GM10248 (cell line): ENCODE measurements at regions not wholly inside any gene's neighbourhood (a gene's known extent, or its start where the extent isn't known, plus 50 kb on each side); places are given as distances from the start of the nearest gene placed in this dataset.
A peak's percentile ranks its signal among the peaks of the same experiment; 100 is the strongest.

Source experiments
- CTCF ChIA-PET: fragments of 300-600 bp; sonication (Branson Sonifier 250); formaldehyde crosslinking; extraction: SDS; loops from one replicate; lab custom pipeline; 2021; ENCODE audit warnings: antibody characterized with exemption; lab: Yijun Ruan, JAX
- POLR2A ChIA-PET: fragments of 350-650 bp; sonication (Branson Sonifier 250); formaldehyde crosslinking; extraction: SDS; loops from one replicate; lab custom pipeline; 2020; ENCODE audit warnings: antibody characterized with exemption; lab: Yijun Ruan, JAX
- DNase-seq: peaks from one replicate; pipeline ENCODE4 v3.0.0; 2012; ENCODE audit errors: extremely low spot score
- CTCF ChIP-seq: IDR thresholded peaks from 2 replicates; pipeline ENCODE4 v1.5.1; 2012; ENCODE audit warnings: mild to moderate bottlenecking, low read depth; ENCODE audit errors: extremely low read depth, missing control alignments, control extremely low read depth

GRCh38 chr16:85393674-85394451, 219.3 kb upstream of the GSE1 start:
- CTCF ChIA-PET: interaction anchor here (0.6 to 3.3 kb wide), 12 partner anchors 9 to 442 kb away, joined by 3 to 16 read pairs (median 3); no protein-coding TSS in a partner anchor
- peak; percentile 81 for TF ChIP-seq CTCF
- DNase-seq: peak; percentile 88
- POLR2A ChIA-PET: interaction anchor here (0.6 kb wide), 1 partner anchor 213 kb away, joined by 6 read pairs; no protein-coding TSS in a partner anchor

- no peak for DNase-seq
Observed at GRCh38 chr16:85394456-85395206, 218.5 kb upstream of the GSE1 start.

GRCh38 chr16:85395207-85395912, 217.8 kb upstream of the GSE1 start:
- POLR2A ChIA-PET: no interaction called here
- CTCF ChIA-PET: interaction anchor here (1.0 to 3.3 kb wide), 8 partner anchors 21 to 280 kb away, joined by 3 to 16 read pairs (median 4); no protein-coding TSS in a partner anchor
- DNase-seq: peak; percentile 68
- TF ChIP-seq CTCF: no peak

More at GRCh38 chr16:85394456-85395206, 218.5 kb upstream of the GSE1 start:
- ChIA-PET POLR2A (no interaction called here), CTCF (interaction anchor here (1.0 to 3.3 kb wide), 8 partner anchors 21 to 221 kb away, joined by 3 to 16 read pairs (median 4); no protein-coding TSS in a partner anchor)
- TF ChIP-seq CTCF: no peak

- DNase-seq: no peak
- no peak for TF ChIP-seq CTCF
- POLR2A ChIA-PET: no interaction called here
- CTCF ChIA-PET: interaction anchor here (1.0 to 3.3 kb wide), 10 partner anchors 20 to 323 kb away, joined by 3 to 16 read pairs (median 4); no protein-coding TSS in a partner anchor
Observed at GRCh38 chr16:85395913-85396878, 216.9 kb upstream of the GSE1 start.

- ChIA-PET POLR2A (no interaction called here), CTCF (interaction anchor here (0.6 to 3.3 kb wide), 9 partner anchors 19 to 322 kb away, joined by 3 to 16 read pairs (median 5); no protein-coding TSS in a partner anchor)
- peak; percentile 16 for TF ChIP-seq CTCF
- peak; percentile 53 for DNase-seq
Observed at GRCh38 chr16:85396879-85397871, 215.9 kb upstream of the GSE1 start.
